ENCODE measurements at regions not wholly inside any gene's neighbourhood (a gene's known extent, or its start where the extent isn't known, plus 50 kb on each side); places are given as distances from the start of the nearest gene placed in this dataset.

GRCh38 chr22:34129691-34130486, 209.6 kb upstream of the LARGE1 start:
- Histone ChIP-seq H3F3A (ENCODE audit: insufficient read depth) (no peaks in the 10 kb centered on the region), H3K9me3 (ENCODE audit: low read depth) (no peaks in the 10 kb centered on the region), H3K27me3 (replicated peaks; ENCODE audit: insufficient read depth) (no peaks in the 10 kb centered on the region), H3K9me2 (ENCODE audit: insufficient read depth) (no peaks in the 10 kb centered on the region), H3K4me1 (ENCODE audit: insufficient read depth) (no peaks in the 10 kb centered on the region), H3K27ac (no peak overlapping the region), H3K36me3 (ENCODE audit: low read depth) (no peaks in the 10 kb centered on the region), H3K4me2 (ENCODE audit: unreplicated experiment) (no peak overlapping the region), H4K20me1 (ENCODE audit: insufficient read depth) (no peaks in the 10 kb centered on the region), H3K9ac (no peak overlapping the region), H2AFZ (no peak overlapping the region), H3K4me3 (no peak overlapping the region), H3K79me2 (ENCODE audit: insufficient read depth) (no peaks in the 10 kb centered on the region)
- no peak for DNase-seq
- 13 to 24% methylated on average over 4 of the region's 4 CpGs for WGBS, 2 experiments (ENCODE audit: low coverage in 1 of 2, low lambda C conversion rate in 2 of 2, missing lambda C conversion rate in 2 of 2)
- in situ Hi-C loops (cut with MboI): no loop called here
- TF ChIP-seq EZH2phosphoT487 (IDR thresholded peaks at IDR 0.05; ENCODE audit: insufficient read depth, low read depth): no peak
- TF ChIP-seq EZH2 (IDR thresholded peaks at IDR 0.05; ENCODE audit: insufficient read depth, poor library complexity, severe bottlenecking): no peak

GRCh38 chr22:34135749-34136148, 215.5 kb upstream of the LARGE1 start:
- H2AFZ ChIP-seq: no peak overlapping the region
- no peak overlapping the region for H3K9ac ChIP-seq
- WGBS, 2 experiments (ENCODE audit: low coverage in 1 of 2, low lambda C conversion rate in 2 of 2, missing lambda C conversion rate in 2 of 2): 47 to 56% methylated on average over 7 of the region's 7 CpGs
- H3K4me3 ChIP-seq: no peak overlapping the region
- TF ChIP-seq EZH2phosphoT487 (IDR thresholded peaks at IDR 0.05; ENCODE audit: insufficient read depth, low read depth): no peak
- TF ChIP-seq EZH2 (IDR thresholded peaks at IDR 0.05; ENCODE audit: insufficient read depth, poor library complexity, severe bottlenecking): no peak
- H3F3A ChIP-seq (ENCODE audit: insufficient read depth): no peaks in the 10 kb centered on the region
- no peaks in the 10 kb centered on the region for H3K4me1 ChIP-seq (ENCODE audit: insufficient read depth)
- H3K27me3 ChIP-seq (replicated peaks; ENCODE audit: insufficient read depth): no peaks in the 10 kb centered on the region
- no peak for DNase-seq
- in situ Hi-C loops (cut with MboI): no loop called here
- H3K9me2 ChIP-seq (ENCODE audit: insufficient read depth): no peaks in the 10 kb centered on the region
- H4K20me1 ChIP-seq (ENCODE audit: insufficient read depth): no peaks in the 10 kb centered on the region
- H3K9me3 ChIP-seq (ENCODE audit: low read depth): no peaks in the 10 kb centered on the region
- H3K4me2 ChIP-seq (ENCODE audit: unreplicated experiment): no peak overlapping the region
- no peaks in the 10 kb centered on the region for H3K79me2 ChIP-seq (ENCODE audit: insufficient read depth)
- H3K36me3 ChIP-seq (ENCODE audit: low read depth): no peaks in the 10 kb centered on the region
- H3K27ac ChIP-seq: no peak overlapping the region

GRCh38 chr22:34150023-34150422, 229.7 kb upstream of the LARGE1 start:
- H3K36me3 ChIP-seq (ENCODE audit: low read depth): no peaks in the 10 kb centered on the region
- H3K9me3 ChIP-seq (ENCODE audit: low read depth): no peaks in the 10 kb centered on the region
- H2AFZ ChIP-seq: no peak overlapping the region
- H3K27ac ChIP-seq: no peak overlapping the region
- in situ Hi-C loops (cut with MboI): no loop called here
- H3K9me2 ChIP-seq (ENCODE audit: insufficient read depth): no peaks in the 10 kb centered on the region
- H3K27me3 ChIP-seq (replicated peaks; ENCODE audit: insufficient read depth): no peaks in the 10 kb centered on the region
- no peaks in the 10 kb centered on the region for H3F3A ChIP-seq (ENCODE audit: insufficient read depth)
- DNase-seq: no peak
- no peak overlapping the region for H3K4me2 ChIP-seq (ENCODE audit: unreplicated experiment)
- no peak overlapping the region for H3K4me3 ChIP-seq
- no peak overlapping the region for H3K9ac ChIP-seq
- H3K79me2 ChIP-seq (ENCODE audit: insufficient read depth): no peaks in the 10 kb centered on the region
- TF ChIP-seq EZH2phosphoT487 (IDR thresholded peaks at IDR 0.05; ENCODE audit: insufficient read depth, low read depth) (no peak), EZH2 (IDR thresholded peaks at IDR 0.05; ENCODE audit: insufficient read depth, poor library complexity, severe bottlenecking) (no peak)
- no peaks in the 10 kb centered on the region for H3K4me1 ChIP-seq (ENCODE audit: insufficient read depth)
- H4K20me1 ChIP-seq (ENCODE audit: insufficient read depth): no peaks in the 10 kb centered on the region

- H3F3A ChIP-seq (ENCODE audit: insufficient read depth): no peaks in the 10 kb centered on the region
- 4 to 19% methylated on average over 8 of the region's 8 CpGs for WGBS, 2 experiments (ENCODE audit: low coverage in 1 of 2, low lambda C conversion rate in 2 of 2, missing lambda C conversion rate in 2 of 2)
- no peaks in the 10 kb centered on the region for H3K9me3 ChIP-seq (ENCODE audit: low read depth)
- no peaks in the 10 kb centered on the region for H3K27me3 ChIP-seq (replicated peaks; ENCODE audit: insufficient read depth)
- TF ChIP-seq EZH2 (IDR thresholded peaks at IDR 0.05; ENCODE audit: insufficient read depth, poor library complexity, severe bottlenecking) (no peak), EZH2phosphoT487 (IDR thresholded peaks at IDR 0.05; ENCODE audit: insufficient read depth, low read depth) (no peak)
- H3K4me1 ChIP-seq (ENCODE audit: insufficient read depth): no peaks in the 10 kb centered on the region
- no peak for DNase-seq
- no peaks in the 10 kb centered on the region for H3K36me3 ChIP-seq (ENCODE audit: low read depth)
- in situ Hi-C loops (cut with MboI): no loop called here
- no peak overlapping the region for H3K27ac ChIP-seq
- no peak overlapping the region for H2AFZ ChIP-seq
- no peaks in the 10 kb centered on the region for H3K9me2 ChIP-seq (ENCODE audit: insufficient read depth)
- H3K79me2 ChIP-seq (ENCODE audit: insufficient read depth): no peaks in the 10 kb centered on the region
- no peak overlapping the region for H3K4me3 ChIP-seq
- H4K20me1 ChIP-seq (ENCODE audit: insufficient read depth): no peaks in the 10 kb centered on the region
- H3K9ac ChIP-seq: no peak overlapping the region
- no peak overlapping the region for H3K4me2 ChIP-seq (ENCODE audit: unreplicated experiment)
These were observed 239.2 kb upstream of the LARGE1 start for GRCh38 chr22:34159491-34159890.

Data from GM23248 (cell line).